H9 (cell line): ENCODE measurements at regions not wholly inside any gene's neighbourhood (a gene's known extent, or its start where the extent isn't known, plus 50 kb on each side); places are given as distances from the start of the nearest gene placed in this dataset.
"Not testable (repeated sequence)": the region's sequence is repeated elsewhere in the genome, so short reads cannot be mapped to it uniquely, and the experiment has no call there.

ENCODE experiments used
- DNase-seq: peaks from one replicate; pipeline ENCODE4 v3.0.0-alpha.2; 2017
- H2AFZ ChIP-seq: one replicate; pipeline ENCODE4 v1.6.1; 2013; ENCODE audit warnings: mild to moderate bottlenecking, low read length, control low read depth, moderate library complexity
- H2AK5ac ChIP-seq: 2 replicates; pipeline ENCODE4 v1.6.1; 2013; ENCODE audit warnings: low read length, control low read depth, mixed read lengths; ENCODE audit not compliant: insufficient read length
- H2BK120ac ChIP-seq: one replicate; pipeline ENCODE4 v1.6.1; 2013; ENCODE audit warnings: low read depth, mild to moderate bottlenecking, low read length, control low read depth, inconsistent platforms; ENCODE audit not compliant: poor library complexity, severe bottlenecking
- H2BK12ac ChIP-seq: 2 replicates; pipeline ENCODE4 v1.6.1; 2013; ENCODE audit warnings: low read length, control low read depth, mixed read lengths, low read depth; ENCODE audit not compliant: insufficient read length
- H2BK15ac ChIP-seq: 2 replicates; pipeline ENCODE4 v1.6.1; 2013; ENCODE audit warnings: low read depth, low read length, control low read depth
- H2BK20ac ChIP-seq: one replicate; pipeline ENCODE4 v1.6.1; 2013; ENCODE audit warnings: low read depth, mild to moderate bottlenecking, low read length, control low read depth, inconsistent platforms; ENCODE audit not compliant: poor library complexity, severe bottlenecking
- H2BK5ac ChIP-seq: 2 replicates; pipeline ENCODE4 v1.6.1; 2013; ENCODE audit warnings: low read length, control low read depth, mixed read lengths; ENCODE audit not compliant: insufficient read length
- H3K14ac ChIP-seq: 2 replicates; pipeline ENCODE4 v1.6.1; 2013; ENCODE audit warnings: low read length, control low read depth; ENCODE audit not compliant: insufficient read depth
- H3K18ac ChIP-seq: 2 replicates; pipeline ENCODE4 v1.6.1; 2013; ENCODE audit warnings: low read depth, mild to moderate bottlenecking, mixed read lengths, low read length, control low read depth; ENCODE audit not compliant: insufficient read length
- H3K23ac ChIP-seq: 2 replicates; pipeline ENCODE4 v1.6.1; 2013; ENCODE audit warnings: low read length, control low read depth, mixed read lengths, low read depth; ENCODE audit not compliant: insufficient read length
- H3K23me2 ChIP-seq: 2 replicates; pipeline ENCODE4 v1.6.1; 2013; ENCODE audit warnings: low read depth, mild to moderate bottlenecking, mixed read lengths, low read length, control low read depth; ENCODE audit not compliant: insufficient read length, poor library complexity, severe bottlenecking
- H3K27ac ChIP-seq: 2 replicates; pipeline ENCODE4 v1.5.1; 2013; ENCODE audit warnings: low read length, control low read depth, mixed read lengths, low read depth; ENCODE audit not compliant: insufficient read length
- H3K27me3 ChIP-seq: 2 replicates; pipeline ENCODE4 v1.6.1; 2013; ENCODE audit warnings: low read length, control low read depth, inconsistent platforms; ENCODE audit not compliant: insufficient read depth
- H3K4ac ChIP-seq: 2 replicates; pipeline ENCODE4 v1.6.1; 2013; ENCODE audit warnings: low read depth, mild to moderate bottlenecking, control low read depth, inconsistent platforms, low read length, moderate library complexity
- H3K4me1 ChIP-seq: 2 replicates; pipeline ENCODE4 v1.6.1; 2013; ENCODE audit warnings: low read length, control low read depth, inconsistent platforms; ENCODE audit not compliant: insufficient read depth
- H3K4me2 ChIP-seq: 2 replicates; pipeline ENCODE4 v1.6.1; 2013; ENCODE audit warnings: low read length, control low read depth, mixed read lengths; ENCODE audit not compliant: insufficient read length, insufficient read depth
- H3K56ac ChIP-seq: 2 replicates; pipeline ENCODE4 v1.6.1; 2013; ENCODE audit warnings: low read depth, mild to moderate bottlenecking, mixed read lengths, low read length, control low read depth; ENCODE audit not compliant: insufficient read length
- H3K79me1 ChIP-seq: 2 replicates; pipeline ENCODE4 v1.6.1; 2013; ENCODE audit warnings: low read depth, mild to moderate bottlenecking, moderate library complexity, low read length, control low read depth, inconsistent platforms; ENCODE audit not compliant: insufficient read depth, poor library complexity, severe bottlenecking
- H3K79me2 ChIP-seq: 2 replicates; pipeline ENCODE4 v1.6.1; 2013; ENCODE audit warnings: low read length, control low read depth, inconsistent platforms; ENCODE audit not compliant: insufficient read depth
- H3K9ac ChIP-seq: 2 replicates; pipeline ENCODE4 v1.6.1; 2013; ENCODE audit warnings: low read length, control low read depth, mixed read lengths; ENCODE audit not compliant: insufficient read length; ENCODE audit errors: extremely low read depth
- H3K9me3 ChIP-seq: one replicate; pipeline ENCODE4 v1.6.1; 2013; ENCODE audit warnings: low read depth, low read length, inconsistent platforms; ENCODE audit not compliant: control insufficient read depth
- H3T11ph ChIP-seq: one replicate; pipeline ENCODE4 v1.6.1; 2013; ENCODE audit warnings: mild to moderate bottlenecking, low read length, control low read depth, inconsistent platforms
- H4K20me1 ChIP-seq: one replicate; pipeline ENCODE4 v1.6.1; 2013; ENCODE audit not compliant: control insufficient read depth, insufficient read length, insufficient read depth
- H4K5ac ChIP-seq: 2 replicates; pipeline ENCODE4 v1.6.1; 2013; ENCODE audit warnings: low read depth, mild to moderate bottlenecking, mixed read lengths, low read length, control low read depth; ENCODE audit not compliant: insufficient read length
- H4K8ac ChIP-seq: replicated peaks from 2 replicates; pipeline ENCODE4 v1.6.1; 2013; ENCODE audit warnings: low read length, control low read depth, mixed read lengths, low read depth; ENCODE audit not compliant: insufficient read length
- H4K91ac ChIP-seq: 2 replicates; pipeline ENCODE4 v1.6.1; 2013; ENCODE audit warnings: low read depth, mild to moderate bottlenecking, moderate library complexity, mixed read lengths, low read length, control low read depth; ENCODE audit not compliant: insufficient read length
- H3K27ac Mint-ChIP-seq, 3 experiments: 2 replicates in 2 of 3; 3 replicates in 1 of 3; pipeline ENCODE4 v1.8.0; 2020 to 2021; ENCODE audit warnings: mixed read lengths in 3 of 3, mild to moderate bottlenecking in 1 of 3, moderate library complexity in 1 of 3
- H3K27me3 Mint-ChIP-seq: 2 replicates; pipeline ENCODE4 v1.8.0; 2021; ENCODE audit warnings: low read depth, mild to moderate bottlenecking, moderate library complexity, mixed read lengths
- H3K36me3 Mint-ChIP-seq, 3 experiments: 2 replicates in 2 of 3; 3 replicates in 1 of 3; pipeline ENCODE4 v1.8.0; 2020 to 2021; ENCODE audit warnings: low read depth in 3 of 3, mixed read lengths in 3 of 3; ENCODE audit not compliant: insufficient read depth in 1 of 3
- H3K4me1 Mint-ChIP-seq, 2 experiments: 2 replicates each; pipeline ENCODE4 v1.8.0; 2020; ENCODE audit warnings: mixed read lengths in 2 of 2
- H3K4me3 Mint-ChIP-seq, 2 experiments: 2 replicates in 1 of 2; 3 replicates in 1 of 2; pipeline ENCODE4 v1.8.0; 2020 to 2021; ENCODE audit warnings: mild to moderate bottlenecking in 2 of 2, mixed read lengths in 2 of 2, moderate library complexity in 1 of 2
- H3K9me3 Mint-ChIP-seq, 2 experiments: 2 replicates in 1 of 2; 3 replicates in 1 of 2; pipeline ENCODE4 v1.8.0; 2020; ENCODE audit warnings: mild to moderate bottlenecking in 2 of 2, mixed read lengths in 2 of 2, moderate library complexity in 1 of 2
- WGBS: extraction: QIAGEN DNeasy Blood & Tissue Kit; methylation state at CpG from one replicate; pipeline ENCODE4 v1.1.7; 2013; ENCODE audit warnings: missing lambda C conversion rate, low lambda C conversion rate, mixed read lengths; ENCODE audit not compliant: insufficient read length; ENCODE audit errors: extremely low coverage; 5-methylcytosine and 5-hydroxymethylcytosine counted together
- TF ChIP-seq, protein P1 (sequence below): fragments of 200-600 bp; sonication (generic); conservative IDR thresholded peaks from 3 replicates; pipeline ENCODE4 v1.8.0; 2021; ENCODE audit warnings: antibody characterized with exemption, mild to moderate bottlenecking

GRCh38 chr3:59364496-59364895 lies 314.7 kb upstream of the CFAP20DC start:
- Histone ChIP-seq H3K18ac (no peak overlapping the region), H2AK5ac (no peak overlapping the region), H3K23ac (no peak overlapping the region), H3T11ph (no peak overlapping the region), H4K20me1 (no peaks in the 10 kb centered on the region), H3K9me3 (no peaks in the 10 kb centered on the region), H4K8ac (no peak overlapping the region), H3K56ac (no peak overlapping the region), H3K4ac (no peak overlapping the region), H3K4me2 (no peak overlapping the region), H3K27me3 (no peaks in the 10 kb centered on the region), H2BK15ac (no peak overlapping the region), H4K5ac (no peak overlapping the region), H2BK12ac (no peak overlapping the region), H3K23me2 (no peaks in the 10 kb centered on the region), H4K91ac (no peak overlapping the region), H2BK20ac (no peak overlapping the region), H3K9ac (no peak overlapping the region), H2AFZ (no peak overlapping the region), H3K79me1 (no peaks in the 10 kb centered on the region), H3K27ac (no peak overlapping the region), H3K14ac (no peak overlapping the region), H3K79me2 (no peaks in the 10 kb centered on the region), H2BK5ac (no peak overlapping the region), H2BK120ac (no peak overlapping the region), H3K4me1 (peaks cover 3% of the 10 kb centered on the region; the same call in 1 of the 2 replicates)
- Mint-ChIP-seq H3K27ac (no peak overlapping the region), H3K4me1 (peaks cover 9 to 11% of the 10 kb centered on the region in 2 experiments), H3K9me3 (peaks cover 13 to 22% of the 10 kb centered on the region in 2 experiments), H3K4me3 (no peak overlapping the region), H3K36me3 (peaks cover 4 to 21% (median 8%) of the 10 kb centered on the region in 3 experiments; a peak in 6 of 7 replicates), H3K27me3 (peaks cover 6% of the 10 kb centered on the region)
- TF ChIP-seq, protein P1, sequence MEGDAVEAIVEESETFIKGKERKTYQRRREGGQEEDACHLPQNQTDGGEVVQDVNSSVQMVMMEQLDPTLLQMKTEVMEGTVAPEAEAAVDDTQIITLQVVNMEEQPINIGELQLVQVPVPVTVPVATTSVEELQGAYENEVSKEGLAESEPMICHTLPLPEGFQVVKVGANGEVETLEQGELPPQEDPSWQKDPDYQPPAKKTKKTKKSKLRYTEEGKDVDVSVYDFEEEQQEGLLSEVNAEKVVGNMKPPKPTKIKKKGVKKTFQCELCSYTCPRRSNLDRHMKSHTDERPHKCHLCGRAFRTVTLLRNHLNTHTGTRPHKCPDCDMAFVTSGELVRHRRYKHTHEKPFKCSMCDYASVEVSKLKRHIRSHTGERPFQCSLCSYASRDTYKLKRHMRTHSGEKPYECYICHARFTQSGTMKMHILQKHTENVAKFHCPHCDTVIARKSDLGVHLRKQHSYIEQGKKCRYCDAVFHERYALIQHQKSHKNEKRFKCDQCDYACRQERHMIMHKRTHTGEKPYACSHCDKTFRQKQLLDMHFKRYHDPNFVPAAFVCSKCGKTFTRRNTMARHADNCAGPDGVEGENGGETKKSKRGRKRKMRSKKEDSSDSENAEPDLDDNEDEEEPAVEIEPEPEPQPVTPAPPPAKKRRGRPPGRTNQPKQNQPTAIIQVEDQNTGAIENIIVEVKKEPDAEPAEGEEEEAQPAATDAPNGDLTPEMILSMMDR: no peak
- no peak for DNase-seq
- WGBS: no CpG with 5 or more reads among the region's 4 CpGs

GRCh38 chr3:59360312-59360711 lies 310.5 kb upstream of the CFAP20DC start:
- not testable (repeated sequence) for H2AK5ac ChIP-seq, H3K4me2 ChIP-seq, H2BK120ac ChIP-seq, H2BK5ac ChIP-seq, H3K9me3 ChIP-seq, H3T11ph ChIP-seq, H3K27ac Mint-ChIP-seq, H2AFZ ChIP-seq, H4K91ac ChIP-seq, H3K23ac ChIP-seq, H2BK20ac ChIP-seq, DNase-seq, H3K4me1 ChIP-seq, H3K4ac ChIP-seq, H2BK15ac ChIP-seq, H3K56ac ChIP-seq, H3K23me2 ChIP-seq, H3K27me3 Mint-ChIP-seq, H3K14ac ChIP-seq, H3K4me1 Mint-ChIP-seq, H3K79me1 ChIP-seq, H4K8ac ChIP-seq, H3K4me3 Mint-ChIP-seq, H2BK12ac ChIP-seq, H4K5ac ChIP-seq, H3K9ac ChIP-seq, H3K27me3 ChIP-seq, H3K27ac ChIP-seq, H3K79me2 ChIP-seq, H4K20me1 ChIP-seq, H3K18ac ChIP-seq
- Mint-ChIP-seq H3K9me3 (peaks cover 30 to 33% of the 10 kb centered on the region in 2 experiments), H3K36me3 (peaks cover 10 to 30% (median 12%) of the 10 kb centered on the region in 3 experiments)
- WGBS: no CpG with 5 or more reads among the region's 8 CpGs
